ENCODE measurements at regions not wholly inside any gene's neighbourhood (a gene's known extent, or its start where the extent isn't known, plus 50 kb on each side); places are given as distances from the start of the nearest gene placed in this dataset.

DNA sequence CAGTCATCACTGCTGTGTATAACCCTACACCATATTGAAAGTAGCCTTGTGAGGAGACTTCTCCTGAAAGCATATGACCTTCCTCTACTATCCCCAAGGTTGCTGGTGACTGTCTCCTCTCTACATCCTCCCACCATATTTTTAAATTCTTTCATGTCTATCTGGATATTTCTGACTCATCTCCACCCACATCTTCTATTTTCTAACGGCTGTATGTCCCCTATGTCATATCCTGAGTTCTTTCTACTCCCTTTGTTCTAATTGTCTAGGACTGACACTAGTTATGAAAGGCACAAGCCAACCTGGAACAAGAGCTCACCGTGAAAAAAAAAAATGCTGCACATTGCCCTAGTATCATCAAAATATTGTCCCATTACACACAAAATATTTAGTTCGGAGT lies 218.3 kb upstream of the ZNF462 start:
- Histone ChIP-seq H3K36me3 (ENCODE audit: control insufficient read depth, insufficient read depth, low read length) (no peaks in the 10 kb centered on the region), H3K27me3 (replicated peaks; ENCODE audit: control insufficient read depth, insufficient read depth, low read length) (no peaks in the 10 kb centered on the region), H3K9me3 (no peaks in the 10 kb centered on the region), H3K4me1 (no peaks in the 10 kb centered on the region), H3K4me3 (ENCODE audit: low read depth, low read length) (no peak overlapping the region)
- ChIA-PET POLR2A (no interaction called here), CTCF (no interaction called here)
- TF ChIP-seq, protein P1, sequence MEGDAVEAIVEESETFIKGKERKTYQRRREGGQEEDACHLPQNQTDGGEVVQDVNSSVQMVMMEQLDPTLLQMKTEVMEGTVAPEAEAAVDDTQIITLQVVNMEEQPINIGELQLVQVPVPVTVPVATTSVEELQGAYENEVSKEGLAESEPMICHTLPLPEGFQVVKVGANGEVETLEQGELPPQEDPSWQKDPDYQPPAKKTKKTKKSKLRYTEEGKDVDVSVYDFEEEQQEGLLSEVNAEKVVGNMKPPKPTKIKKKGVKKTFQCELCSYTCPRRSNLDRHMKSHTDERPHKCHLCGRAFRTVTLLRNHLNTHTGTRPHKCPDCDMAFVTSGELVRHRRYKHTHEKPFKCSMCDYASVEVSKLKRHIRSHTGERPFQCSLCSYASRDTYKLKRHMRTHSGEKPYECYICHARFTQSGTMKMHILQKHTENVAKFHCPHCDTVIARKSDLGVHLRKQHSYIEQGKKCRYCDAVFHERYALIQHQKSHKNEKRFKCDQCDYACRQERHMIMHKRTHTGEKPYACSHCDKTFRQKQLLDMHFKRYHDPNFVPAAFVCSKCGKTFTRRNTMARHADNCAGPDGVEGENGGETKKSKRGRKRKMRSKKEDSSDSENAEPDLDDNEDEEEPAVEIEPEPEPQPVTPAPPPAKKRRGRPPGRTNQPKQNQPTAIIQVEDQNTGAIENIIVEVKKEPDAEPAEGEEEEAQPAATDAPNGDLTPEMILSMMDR (IDR thresholded peaks at IDR 0.05; ENCODE audit: insufficient read depth in 1 of 2, low read depth in 1 of 2, low read length in 1 of 2, severe bottlenecking in 1 of 2, unreplicated experiment in 1 of 2): no peak
- BruUV-seq (replicated peaks): no TSS peak
- no peaks in the 10 kb centered on the region for H3K9me3 Mint-ChIP-seq (ENCODE audit: unreplicated experiment)
- H3K36me3 Mint-ChIP-seq (ENCODE audit: insufficient read depth, unreplicated experiment): no peaks in the 10 kb centered on the region
- H3K4me1 Mint-ChIP-seq (ENCODE audit: low read depth, unreplicated experiment): no peaks in the 10 kb centered on the region
- no peak for DNase-seq
- no peak overlapping the region for H3K27ac Mint-ChIP-seq (ENCODE audit: unreplicated experiment)
- no peak overlapping the region for H3K4me3 Mint-ChIP-seq (ENCODE audit: unreplicated experiment)
- H3K27me3 Mint-ChIP-seq (ENCODE audit: insufficient read depth, unreplicated experiment): no peaks in the 10 kb centered on the region
- intact Hi-C loops (cut with micrococcal nuclease; ENCODE audit: unreplicated experiment): loop anchor here (5.0 to 10.0 kb wide), 2 partner anchors 288 to 530 kb away; no protein-coding TSS in a partner anchor

DNA sequence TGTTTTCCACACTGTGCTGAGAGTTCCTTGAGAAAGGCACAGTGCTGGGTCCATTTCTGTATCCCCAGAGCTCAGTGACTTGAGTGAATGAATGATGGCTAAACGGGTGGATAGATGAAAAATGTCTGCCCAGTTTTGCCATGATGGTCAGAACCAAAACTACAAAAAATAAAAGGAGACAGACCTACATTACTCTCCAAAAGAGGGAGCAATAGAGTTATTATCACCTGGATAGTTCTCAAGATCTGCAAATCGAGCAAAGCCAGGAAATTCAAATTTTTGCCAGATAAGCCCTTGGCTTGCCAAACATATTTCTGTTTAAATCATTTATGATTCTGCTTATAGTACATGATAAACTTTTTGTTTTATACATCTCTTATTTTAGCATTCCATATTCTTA lies 214.2 kb upstream of the ZNF462 start:
- peak in 1 of 2 experiments; percentile 14 for DNase-seq
- intact Hi-C loops (cut with micrococcal nuclease; ENCODE audit: unreplicated experiment): loop anchor here (1.0 to 10.0 kb wide), 3 partner anchors 214 to 526 kb away; no protein-coding TSS in a partner anchor
- Mint-ChIP-seq H3K9me3 (ENCODE audit: unreplicated experiment) (peaks cover 4% of the 10 kb centered on the region), H3K4me3 (ENCODE audit: unreplicated experiment) (no peak overlapping the region), H3K27ac (ENCODE audit: unreplicated experiment) (no peak overlapping the region), H3K4me1 (ENCODE audit: low read depth, unreplicated experiment) (no peaks in the 10 kb centered on the region), H3K27me3 (ENCODE audit: insufficient read depth, unreplicated experiment) (no peaks in the 10 kb centered on the region), H3K36me3 (ENCODE audit: insufficient read depth, unreplicated experiment) (no peaks in the 10 kb centered on the region)
- H3K9me3 ChIP-seq: no peaks in the 10 kb centered on the region
- no peaks in the 10 kb centered on the region for H3K4me1 ChIP-seq
- POLR2A ChIA-PET: no interaction called here
- TF ChIP-seq, protein P1 (IDR thresholded peaks at IDR 0.05; ENCODE audit: insufficient read depth in 1 of 2, low read depth in 1 of 2, low read length in 1 of 2, severe bottlenecking in 1 of 2, unreplicated experiment in 1 of 2): peak; percentile 27 to 38
- CTCF ChIA-PET: interaction anchor here (0.6 kb wide), 1 partner anchor 33 kb away, joined by 4 read pairs; no protein-coding TSS in a partner anchor
- H3K36me3 ChIP-seq (ENCODE audit: control insufficient read depth, insufficient read depth, low read length): no peaks in the 10 kb centered on the region
- no TSS peak for BruUV-seq (replicated peaks)
- H3K4me3 ChIP-seq (ENCODE audit: low read depth, low read length): no peak overlapping the region
- H3K27me3 ChIP-seq (replicated peaks; ENCODE audit: control insufficient read depth, insufficient read depth, low read length): no peaks in the 10 kb centered on the region

DNA sequence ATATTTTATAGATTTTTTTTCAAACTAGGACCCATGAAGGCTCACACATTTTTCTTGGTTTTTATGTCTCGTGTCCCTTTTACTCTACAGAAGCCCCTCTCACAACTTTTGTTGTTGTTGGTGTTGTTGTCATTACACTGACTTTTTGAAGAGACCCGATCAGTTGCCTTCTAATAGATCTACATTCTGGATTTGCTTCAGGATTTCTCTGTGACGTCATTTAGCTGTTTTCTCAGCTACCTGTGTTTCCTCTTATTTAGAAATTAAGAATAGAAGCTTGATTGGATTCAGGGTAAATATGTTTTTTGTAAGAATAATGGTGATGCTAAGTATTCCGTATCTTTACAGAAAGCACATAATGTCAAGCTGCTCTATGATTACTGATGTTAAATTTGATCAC lies 213.3 kb upstream of the ZNF462 start:
- intact Hi-C loops (cut with micrococcal nuclease; ENCODE audit: unreplicated experiment): loop anchor here (1.0 to 10.0 kb wide), 3 partner anchors 213 to 525 kb away; no protein-coding TSS in a partner anchor
- no peak overlapping the region for H3K4me3 Mint-ChIP-seq (ENCODE audit: unreplicated experiment)
- no peak for DNase-seq
- H3K27ac Mint-ChIP-seq (ENCODE audit: unreplicated experiment): no peak overlapping the region
- H3K27me3 ChIP-seq (replicated peaks; ENCODE audit: control insufficient read depth, insufficient read depth, low read length): no peaks in the 10 kb centered on the region
- no peaks in the 10 kb centered on the region for H3K36me3 Mint-ChIP-seq (ENCODE audit: insufficient read depth, unreplicated experiment)
- CTCF ChIA-PET: no interaction called here
- no peaks in the 10 kb centered on the region for H3K36me3 ChIP-seq (ENCODE audit: control insufficient read depth, insufficient read depth, low read length)
- POLR2A ChIA-PET: no interaction called here
- no peaks in the 10 kb centered on the region for H3K9me3 ChIP-seq
- no peak overlapping the region for H3K4me3 ChIP-seq (ENCODE audit: low read depth, low read length)
- H3K4me1 Mint-ChIP-seq (ENCODE audit: low read depth, unreplicated experiment): peaks cover 8% of the 10 kb centered on the region
- TF ChIP-seq, protein P1 (IDR thresholded peaks at IDR 0.05; ENCODE audit: insufficient read depth in 1 of 2, low read depth in 1 of 2, low read length in 1 of 2, severe bottlenecking in 1 of 2, unreplicated experiment in 1 of 2): no peak
- H3K4me1 ChIP-seq: no peaks in the 10 kb centered on the region
- H3K9me3 Mint-ChIP-seq (ENCODE audit: unreplicated experiment): peaks cover 12% of the 10 kb centered on the region
- no TSS peak for BruUV-seq (replicated peaks)
- peaks cover 2% of the 10 kb centered on the region for H3K27me3 Mint-ChIP-seq (ENCODE audit: insufficient read depth, unreplicated experiment)
